GM19023 (cell line): ENCODE measurements at regions not wholly inside any gene's neighbourhood (a gene's known extent, or its start where the extent isn't known, plus 50 kb on each side); places are given as distances from the start of the nearest gene placed in this dataset.
"Not testable (repeated sequence)": the region's sequence is repeated elsewhere in the genome, so short reads cannot be mapped to it uniquely, and the experiment has no call there.

Experiments
- ATAC-seq: cut with Tn5 transposase; IDR thresholded peaks from one replicate; pipeline ENCODE4 v1.9.1; 2021; ENCODE audit warnings: mild to moderate bottlenecking, moderate library complexity; ENCODE audit not compliant: unreplicated experiment

- ATAC-seq, result not testable (repeated sequence)
Measured at GRCh38 chr5:12667818-12668217, 763.6 kb upstream of the CTNND2 start.

DNA sequence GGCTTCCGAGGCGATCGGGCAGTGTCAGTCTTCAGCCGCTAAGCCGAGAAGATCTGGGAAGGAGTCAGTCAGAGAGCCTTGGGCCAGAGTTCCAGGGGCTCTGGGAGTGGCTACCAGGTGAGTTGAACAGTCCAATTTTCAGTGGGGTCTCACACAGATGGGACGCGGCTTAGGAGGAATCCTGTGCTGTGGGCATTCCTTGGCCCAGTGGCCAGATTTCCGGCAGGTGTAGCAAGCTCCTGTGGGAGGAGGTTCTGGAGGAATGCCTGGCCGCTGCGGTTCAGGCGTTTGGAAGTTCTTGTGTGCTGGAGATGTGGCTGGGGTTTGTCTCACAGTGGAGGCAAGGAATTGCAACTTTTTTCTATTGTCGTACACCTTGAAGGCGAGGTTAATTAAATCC, 761.5 kb upstream of the CTNND2 start:
- ATAC-seq, result not testable (repeated sequence)

- ATAC-seq, result no peak
Measured at GRCh38 chr5:12662545-12663314, 758.5 kb upstream of the CTNND2 start.

DNA sequence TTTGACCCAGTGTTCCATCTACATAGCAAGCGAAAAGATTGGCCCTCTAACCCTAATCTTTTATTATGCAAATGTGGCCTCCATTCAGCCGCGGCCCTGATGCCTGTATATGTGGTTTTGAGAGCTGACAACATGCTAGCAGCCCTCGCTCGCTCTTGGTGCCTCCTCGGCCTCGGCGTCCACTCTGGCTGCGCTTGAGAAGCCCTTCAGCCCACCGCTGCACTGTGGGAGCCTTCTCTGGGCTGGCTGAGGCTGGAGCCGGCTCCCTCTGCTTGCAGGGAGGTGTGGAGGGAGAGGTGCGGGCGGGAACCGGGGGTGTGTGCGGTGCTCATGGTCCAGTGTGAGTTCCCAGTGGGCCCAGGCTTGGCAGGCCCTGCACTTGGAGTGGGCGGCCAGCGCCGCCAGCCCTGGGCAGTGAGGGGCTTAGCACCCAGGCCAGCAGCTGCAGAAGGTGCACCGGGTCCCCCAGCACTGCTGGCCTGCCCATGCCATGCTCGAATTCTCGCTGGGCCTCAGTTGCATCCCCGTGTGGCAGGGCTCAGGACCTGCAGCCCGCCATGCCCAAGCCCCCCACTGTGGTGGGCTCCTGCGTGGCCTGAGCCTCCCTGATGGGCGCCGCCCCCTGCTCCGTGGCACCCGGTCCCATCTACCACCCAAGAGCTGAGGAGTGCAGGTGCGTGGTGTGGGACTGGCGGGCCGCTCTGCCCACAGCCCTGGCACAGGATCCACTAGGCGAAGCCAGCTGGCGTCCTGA, 757.5 kb upstream of the CTNND2 start:
- no peak for ATAC-seq

GRCh38 chr5:12660279-12661107, 756.2 kb upstream of the CTNND2 start:
- ATAC-seq, result not testable (repeated sequence)

GRCh38 chr5:12659686-12660085, 755.4 kb upstream of the CTNND2 start:
- ATAC-seq, result no peak

- no peak for ATAC-seq
Measured at GRCh38 chr5:12658871-12659446, 754.7 kb upstream of the CTNND2 start.

- ATAC-seq, result not testable (repeated sequence)
Measured at GRCh38 chr5:12657914-12658474, 753.7 kb upstream of the CTNND2 start.

DNA sequence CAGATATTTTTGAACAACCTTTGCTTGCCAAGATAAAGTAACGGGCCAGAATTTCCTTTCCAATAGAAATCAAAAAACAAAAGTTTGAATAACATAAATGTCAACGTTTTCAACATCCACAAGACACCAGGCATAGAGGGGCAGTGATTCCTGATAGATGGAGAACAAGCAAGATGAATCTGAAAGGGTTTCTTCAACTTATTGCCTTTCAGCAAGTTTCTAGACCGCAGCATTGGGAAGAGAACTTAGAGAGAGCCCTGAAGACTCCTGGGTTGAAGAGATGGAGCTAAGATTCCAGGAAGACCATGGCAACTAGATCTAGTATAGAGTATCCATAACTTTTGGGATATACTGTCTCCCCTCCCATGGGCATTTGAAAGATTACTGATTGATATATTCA, 751.4 kb upstream of the CTNND2 start:
- no peak for ATAC-seq

GRCh38 chr5:12652201-12652600, 748.0 kb upstream of the CTNND2 start:
- ATAC-seq, result no peak

GRCh38 chr5:12648558-12648957, 744.3 kb upstream of the CTNND2 start:
- no peak for ATAC-seq

- no peak for ATAC-seq
Measured at GRCh38 chr5:12647613-12648012, 743.4 kb upstream of the CTNND2 start.

DNA sequence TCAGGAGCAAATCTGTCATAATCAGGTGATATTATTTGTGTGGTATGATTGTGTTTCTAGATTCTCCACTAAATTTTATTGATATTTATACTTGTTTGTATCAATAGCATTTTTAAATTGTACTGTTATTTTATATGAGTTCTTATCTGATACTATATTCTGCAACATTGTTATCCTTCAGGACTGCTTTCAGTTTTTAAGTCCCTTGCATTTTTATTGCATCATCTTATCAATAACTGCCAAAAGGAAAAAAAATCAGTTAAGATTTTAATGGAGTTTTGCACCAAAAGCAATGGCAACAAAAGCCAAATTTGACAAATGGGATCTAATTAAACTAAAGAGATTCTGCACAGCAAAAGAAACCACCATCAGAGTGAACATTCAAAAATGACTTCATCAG, 741.3 kb upstream of the CTNND2 start:
- ATAC-seq, result no peak

DNA sequence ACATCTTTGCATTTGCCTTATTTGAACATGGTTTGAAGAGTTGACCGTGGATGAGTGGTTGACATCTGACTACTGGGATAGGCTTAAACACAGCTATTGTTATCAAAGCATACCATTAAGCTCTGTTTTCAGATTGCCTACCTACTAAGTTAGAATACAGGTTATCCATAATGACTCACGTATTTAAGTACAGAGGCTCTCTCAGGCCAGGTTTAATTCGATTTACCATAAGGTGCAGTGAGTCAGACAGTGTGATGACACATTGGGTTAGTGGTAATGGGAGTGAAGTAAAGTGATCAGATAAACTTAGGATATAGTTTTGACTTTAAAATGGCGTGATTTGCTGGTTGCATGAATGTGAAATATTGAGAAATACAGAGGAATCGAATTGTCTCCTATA, 732.0 kb upstream of the CTNND2 start:
- no peak for ATAC-seq

GRCh38 chr5:12626556-12626955, 722.3 kb upstream of the CTNND2 start:
- ATAC-seq, result no peak

DNA sequence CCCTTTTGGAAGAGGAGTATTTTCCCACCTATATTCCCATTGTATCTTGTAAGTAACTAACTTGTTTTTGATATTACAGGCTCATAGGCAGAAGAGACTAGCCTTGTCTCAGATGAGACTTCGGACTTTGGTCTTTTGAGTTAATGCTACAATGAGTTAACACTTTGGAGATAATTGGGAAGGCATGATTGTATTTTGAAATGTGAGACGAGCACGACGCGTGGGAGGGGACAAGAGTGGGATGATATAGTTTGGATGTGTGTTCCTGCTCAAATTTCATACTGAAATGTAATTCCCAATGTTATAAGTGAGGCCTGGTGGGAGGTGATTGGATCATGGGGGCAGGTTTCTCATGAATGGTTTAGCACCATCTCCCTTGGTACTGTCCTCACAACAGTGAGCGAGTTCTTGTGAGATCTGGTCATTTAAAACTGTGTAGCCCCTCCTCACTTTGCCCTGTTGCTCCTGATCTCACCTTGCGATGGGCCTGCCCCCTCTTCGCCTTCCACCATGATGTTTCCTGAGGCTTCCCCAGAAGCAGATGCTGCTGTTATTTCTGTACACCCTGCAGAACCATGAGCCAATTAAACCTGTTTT, 721.5 kb upstream of the CTNND2 start:
- no peak for ATAC-seq

- ATAC-seq, result no peak
Measured at GRCh38 chr5:12624776-12625560, 720.7 kb upstream of the CTNND2 start.

DNA sequence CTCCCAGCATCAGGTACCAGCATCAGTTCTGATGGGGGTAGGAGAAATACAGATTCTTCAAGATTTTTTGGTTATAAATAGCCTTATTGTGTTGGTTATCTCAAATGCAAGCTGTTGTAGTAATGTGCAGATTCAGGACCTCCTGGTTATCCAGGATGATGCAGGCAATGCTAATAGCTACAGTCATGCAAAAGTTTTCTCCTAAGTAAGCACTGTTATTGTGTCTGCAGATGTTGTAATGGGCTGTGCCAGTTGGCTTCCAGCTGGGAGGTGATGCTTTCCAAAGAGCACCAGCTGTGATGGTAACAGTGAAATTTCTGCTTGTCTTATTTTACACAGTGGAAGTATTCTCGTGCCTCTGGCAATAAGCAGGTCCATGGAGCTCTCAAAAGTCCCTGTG, 719.2 kb upstream of the CTNND2 start:
- no peak for ATAC-seq

GRCh38 chr5:12616093-12616492, 711.8 kb upstream of the CTNND2 start:
- no peak for ATAC-seq
